ENCODE measurements at regions not wholly inside any gene's neighbourhood (a gene's known extent, or its start where the extent isn't known, plus 50 kb on each side); places are given as distances from the start of the nearest gene placed in this dataset.
"Not testable (repeated sequence)": the region's sequence is repeated elsewhere in the genome, so short reads cannot be mapped to it uniquely, and the experiment has no call there.

DNA sequence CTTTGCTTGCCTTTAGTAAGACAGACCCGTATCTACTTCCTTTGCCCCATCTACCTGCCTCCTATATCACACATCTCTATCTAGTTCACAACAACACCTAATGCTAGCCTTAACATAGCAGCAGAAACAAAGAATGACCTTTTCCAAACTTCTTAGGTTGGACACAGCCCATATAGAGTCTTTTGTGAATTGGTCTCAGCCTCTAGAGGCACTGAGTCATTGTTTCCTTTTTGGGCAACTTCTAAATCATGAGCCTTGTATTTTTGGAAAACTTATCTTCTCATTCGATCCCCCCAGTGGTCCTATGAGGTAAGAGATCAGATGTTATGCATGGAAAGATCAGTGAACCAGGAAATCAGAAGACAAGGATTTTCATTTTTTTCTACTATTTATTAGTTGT lies 679.4 kb upstream of the USP24 start:
- no peak for DNase-seq

DNA sequence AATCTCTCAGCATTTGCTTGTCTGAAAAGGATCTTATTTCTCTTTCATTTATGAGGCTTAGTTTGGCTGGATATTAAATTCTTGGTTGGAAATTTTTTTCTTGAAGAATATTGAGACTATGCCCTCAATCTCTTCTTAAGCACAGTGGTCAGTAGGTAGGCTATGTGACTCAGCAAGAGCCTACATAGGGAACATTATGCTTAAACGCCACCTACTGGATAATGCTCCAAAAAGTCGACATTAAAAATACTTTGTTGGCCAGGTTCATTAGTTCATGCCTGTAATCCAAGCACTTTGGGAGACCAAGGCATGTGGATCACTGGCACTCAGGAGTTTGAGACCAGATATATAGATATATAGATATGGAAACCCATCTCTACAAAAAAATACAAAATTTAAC lies 678.0 kb upstream of the USP24 start:
- DNase-seq, result peak; percentile 3 to 42

DNA sequence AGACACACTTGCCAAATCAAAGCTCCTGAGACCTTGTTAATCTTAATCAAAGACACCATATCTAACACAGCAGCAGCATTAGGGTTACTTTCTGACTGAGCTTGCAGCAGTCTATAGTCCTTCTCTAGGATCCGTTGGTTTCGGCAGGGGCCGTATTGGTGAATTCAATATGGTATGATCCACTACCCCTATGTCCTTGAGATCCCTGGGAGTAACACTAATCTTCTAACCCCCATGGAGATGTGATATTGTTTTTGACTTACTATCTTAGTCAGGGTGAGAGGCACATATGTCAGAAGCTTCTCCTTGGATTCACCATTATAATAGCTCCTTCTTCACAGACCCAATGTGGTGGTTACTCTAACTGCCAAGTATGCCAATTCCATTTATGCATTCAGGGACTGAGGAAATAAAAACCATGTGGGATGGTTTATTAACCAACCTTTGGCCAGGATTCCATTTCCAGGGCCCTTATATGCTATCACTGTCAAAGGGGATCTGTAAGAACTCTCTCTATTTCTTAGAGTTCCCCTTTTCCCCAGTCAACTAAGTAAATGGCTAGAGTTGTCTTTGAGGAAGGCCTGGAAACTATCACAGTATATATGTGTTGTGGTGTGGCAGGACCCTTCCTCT lies 673.6 kb upstream of the USP24 start:
- no peak for DNase-seq

DNA sequence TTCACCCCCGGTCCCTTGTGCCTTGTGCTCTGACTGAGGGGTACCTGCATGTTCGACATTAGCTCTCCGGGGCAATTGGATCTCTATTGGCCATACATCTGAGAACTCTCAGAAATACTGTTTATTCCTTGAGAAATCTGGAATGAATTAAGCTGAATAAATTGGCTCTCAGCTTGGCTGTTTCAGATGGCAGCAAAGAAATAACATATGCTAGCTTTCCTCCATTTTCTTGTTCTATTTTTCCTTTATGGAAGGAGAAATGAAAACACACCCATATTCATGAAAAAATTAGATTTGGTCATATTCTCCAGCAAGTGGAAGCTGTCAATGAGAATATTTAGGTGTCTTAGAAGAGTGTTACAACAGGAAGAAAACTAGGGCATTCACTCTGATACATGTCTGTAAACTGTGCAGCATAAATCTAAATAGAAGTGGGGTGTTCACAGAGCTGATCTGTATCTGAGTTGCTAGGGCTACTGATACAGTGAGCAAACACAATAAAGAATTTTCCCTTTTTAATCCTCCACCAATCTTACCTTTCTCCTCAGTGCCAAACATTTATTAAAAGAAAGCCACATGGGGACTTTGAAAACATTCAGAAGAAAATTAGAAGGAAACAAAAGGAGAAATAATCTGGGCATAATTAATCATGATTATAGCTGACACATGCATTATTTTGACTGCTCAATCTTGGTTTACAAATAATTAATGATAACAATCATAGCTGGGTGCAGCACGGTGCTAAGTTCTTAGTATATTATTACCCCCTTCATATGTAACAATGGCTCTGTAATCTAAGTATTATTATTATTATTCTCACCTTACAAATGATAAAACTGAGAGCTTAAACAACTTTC lies 671.9 kb upstream of the USP24 start:
- no peak for DNase-seq

DNA sequence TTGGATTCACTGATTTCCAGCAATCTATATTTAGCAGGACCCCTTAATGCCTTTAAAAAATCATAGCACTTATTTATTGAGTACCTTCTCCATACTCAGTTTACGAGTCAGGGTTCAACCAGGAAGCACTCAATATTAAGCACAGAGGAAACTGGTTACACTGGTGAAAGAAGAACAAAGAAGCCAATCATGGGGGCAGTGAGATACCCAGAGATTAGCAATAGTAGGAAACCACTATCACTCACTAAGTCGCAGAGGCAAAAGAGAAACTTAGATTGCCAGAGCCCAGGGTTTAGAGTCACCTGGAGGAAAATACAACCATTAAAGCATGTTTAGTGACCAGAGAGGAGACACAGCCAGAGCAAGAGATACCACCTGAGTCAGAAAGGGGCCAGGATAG lies 670.5 kb upstream of the USP24 start:
- no peak for DNase-seq

DNA sequence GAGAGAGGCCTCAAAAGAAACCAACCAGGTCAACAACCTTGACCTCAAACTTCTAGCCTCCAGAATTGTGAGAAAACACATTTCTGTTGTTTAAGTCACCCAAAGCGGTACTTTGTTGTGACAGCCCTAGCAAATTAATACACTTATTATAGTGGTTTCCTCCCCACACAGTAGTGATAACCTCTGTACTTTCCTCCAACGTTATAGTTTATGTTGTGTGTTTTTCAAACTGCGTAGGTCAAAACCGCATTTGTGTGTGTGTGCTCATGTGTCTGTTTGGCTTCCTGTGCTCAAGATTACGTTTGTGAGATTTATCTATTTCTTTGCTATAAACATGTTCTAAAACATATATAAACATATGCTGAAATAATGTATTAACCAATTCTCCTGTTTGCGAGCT lies 667.8 kb upstream of the USP24 start:
- no peak for DNase-seq

DNA sequence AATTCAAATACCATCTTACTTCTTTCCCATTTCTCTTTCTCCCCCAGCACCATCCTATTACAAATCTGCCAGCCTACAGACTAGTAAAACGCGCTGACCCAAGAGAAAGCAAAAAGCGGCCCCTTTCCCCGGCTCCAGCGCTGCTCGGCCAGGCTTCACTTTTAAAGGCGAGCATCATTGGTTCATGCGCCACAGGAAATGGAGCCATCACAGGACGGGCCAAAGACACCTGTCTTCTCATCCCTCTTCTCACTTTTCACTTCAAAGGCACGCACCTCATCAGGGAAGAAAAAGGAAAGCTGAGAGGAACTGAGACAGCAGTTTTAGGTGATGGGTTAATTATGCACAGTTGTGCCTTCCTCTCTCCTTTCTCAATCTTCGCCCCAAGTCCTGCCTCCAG lies 664.2 kb upstream of the USP24 start:
- no peak for DNase-seq

DNA sequence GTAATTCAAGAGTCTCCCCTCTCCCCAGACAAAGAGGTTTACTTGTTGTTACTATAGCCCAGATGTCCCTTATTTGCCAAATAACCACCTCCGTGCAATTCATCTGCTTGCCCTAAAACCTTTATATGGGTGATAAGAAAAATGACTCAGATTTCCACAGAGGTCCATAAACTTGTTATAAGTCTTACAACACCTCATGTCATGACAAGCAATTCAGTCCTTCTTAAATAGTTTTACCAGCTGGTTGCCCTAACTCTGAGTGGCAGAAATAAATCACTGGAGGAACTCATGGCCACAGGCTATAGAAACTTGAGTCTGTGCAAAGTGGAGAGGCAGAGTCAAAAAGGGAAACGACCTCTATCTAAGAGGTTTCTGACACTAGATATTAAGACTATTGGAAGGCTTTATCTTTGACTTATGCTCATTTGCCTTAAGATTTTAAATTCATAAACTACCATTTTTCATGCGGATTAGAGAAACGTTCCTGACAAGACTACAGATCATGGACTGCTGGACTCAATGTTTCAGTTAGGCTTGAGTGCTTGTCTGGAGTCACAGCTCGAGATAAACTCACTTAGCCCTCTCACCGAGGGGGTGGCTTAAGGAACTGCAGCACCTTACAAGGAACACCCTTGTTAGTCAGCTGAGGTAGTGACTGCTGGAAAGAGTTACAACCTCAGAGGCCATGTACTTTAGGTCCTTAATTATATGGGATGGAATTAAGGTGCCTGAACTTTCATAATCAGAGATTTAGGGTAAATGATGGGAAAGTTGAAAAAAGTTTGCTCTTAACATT lies 662.5 kb upstream of the USP24 start:
- DNase-seq, result no peak

DNA sequence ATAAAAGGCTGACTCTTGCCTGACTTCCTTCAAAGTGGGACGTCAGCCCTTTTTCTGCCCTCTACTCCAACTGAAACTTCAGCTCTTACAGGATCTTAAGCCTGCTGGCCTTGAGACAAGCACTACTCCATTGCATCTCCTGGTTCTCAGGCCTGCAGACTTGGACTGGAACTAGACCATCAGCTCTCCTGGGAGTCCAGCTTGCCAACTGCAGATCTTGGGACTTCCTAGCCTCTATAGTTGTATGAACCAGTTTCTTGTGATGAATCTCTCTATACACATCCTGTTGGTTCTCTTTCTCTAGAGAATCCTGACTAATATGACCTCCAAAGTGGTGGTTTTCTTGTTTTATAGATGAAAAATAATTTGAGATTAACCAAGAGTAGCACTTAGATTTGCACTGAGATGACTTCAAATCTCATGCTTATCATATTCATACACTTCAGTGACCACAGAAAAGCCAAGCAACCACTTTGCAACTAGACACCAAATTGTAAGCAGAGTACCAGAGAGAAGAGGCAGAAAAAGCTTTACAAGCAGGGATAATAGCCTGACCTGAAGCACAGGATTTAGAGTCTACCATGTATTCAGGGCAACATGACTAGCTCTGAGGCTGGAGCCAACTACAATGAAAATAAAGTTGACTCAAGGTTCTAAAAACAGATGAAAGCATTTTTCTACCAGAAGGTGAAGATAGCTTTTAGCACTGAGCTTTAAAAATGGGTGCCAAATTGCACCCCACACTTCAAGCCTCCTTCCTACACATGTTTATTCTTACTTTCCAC lies 661.3 kb upstream of the USP24 start:
- DNase-seq, result no peak

DNA sequence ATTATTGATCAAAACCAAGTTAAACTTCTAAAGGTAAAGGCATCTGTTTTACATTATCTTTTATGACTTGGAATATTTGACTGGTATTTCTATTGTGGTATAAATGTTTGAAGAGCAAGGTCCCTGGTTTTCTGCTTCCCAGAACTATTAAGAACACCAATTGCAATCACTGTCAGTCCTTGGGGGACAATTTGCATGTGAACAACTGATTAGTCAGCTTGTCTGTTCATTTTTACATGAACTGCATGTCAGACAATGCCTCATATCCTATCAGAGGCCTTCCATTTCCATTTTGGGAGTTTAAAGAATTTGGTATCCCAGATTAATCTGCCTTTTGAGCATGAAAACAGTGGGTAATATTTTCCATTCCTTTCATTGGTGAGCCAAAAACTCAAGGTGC lies 654.9 kb upstream of the USP24 start:
- DNase-seq, result no peak

DNA sequence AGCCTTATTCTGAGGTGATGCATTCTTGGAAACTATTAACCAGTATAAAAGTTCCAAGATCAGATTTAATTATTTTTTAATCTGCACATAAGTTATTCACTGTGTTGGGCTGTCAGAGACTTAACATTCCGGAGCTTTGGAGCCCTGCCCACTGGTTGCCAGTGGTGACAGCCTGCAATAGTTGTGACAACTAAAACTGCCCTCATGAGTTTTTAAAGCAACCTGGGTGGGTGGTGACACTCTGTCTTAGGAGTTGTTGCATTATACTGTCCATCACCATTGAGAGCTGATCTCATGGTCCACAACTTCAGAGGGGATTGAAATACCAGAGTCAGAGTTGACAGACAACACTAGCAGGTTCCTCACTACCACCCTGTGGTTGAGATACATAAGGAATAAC lies 653.9 kb upstream of the USP24 start:
- DNase-seq, result no peak

DNA sequence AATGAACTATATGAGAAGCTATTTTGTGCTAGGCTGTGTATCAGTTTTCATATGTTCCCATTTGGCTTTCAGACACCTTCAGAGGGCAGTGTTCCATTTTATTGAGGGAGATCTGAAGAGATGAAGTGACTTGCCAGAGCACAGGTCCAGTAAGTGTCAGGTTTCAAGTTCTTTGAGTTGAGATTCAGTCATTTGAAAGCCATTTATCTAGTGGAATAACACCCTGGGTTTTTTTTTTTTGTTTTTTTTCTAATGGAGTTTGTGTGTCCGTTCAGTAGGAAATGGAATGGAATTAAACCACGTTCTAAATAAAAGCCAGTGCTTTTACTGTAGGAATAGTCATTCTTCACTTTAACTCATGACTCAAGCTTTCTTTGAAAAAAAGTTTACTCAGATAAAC lies 652.9 kb upstream of the USP24 start:
- DNase-seq, result no peak

DNA sequence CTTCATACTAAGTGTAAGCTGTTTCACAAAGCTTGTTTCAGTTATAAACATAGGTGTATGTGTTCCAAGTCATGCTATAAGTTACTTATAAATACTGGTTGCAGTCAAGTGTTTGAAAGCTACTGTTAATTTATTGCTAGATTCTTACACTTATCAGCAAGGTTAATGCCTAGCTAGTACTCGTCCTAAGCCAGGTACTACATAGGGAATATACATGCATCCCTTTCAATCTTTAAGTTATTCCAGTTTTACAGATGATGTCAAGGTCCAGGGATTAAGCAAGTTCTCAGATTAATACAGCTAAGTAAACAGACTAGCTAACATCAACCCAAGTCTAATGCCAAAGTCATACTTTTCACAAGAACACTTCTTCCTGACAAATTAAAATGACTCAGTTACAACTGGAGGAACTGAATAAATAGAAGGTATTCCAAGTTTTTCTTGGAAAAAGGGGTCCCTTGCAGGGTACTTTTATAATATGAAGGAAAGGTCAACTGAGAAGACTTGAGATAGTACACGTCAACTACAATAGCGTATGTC lies 652.2 kb upstream of the USP24 start:
- DNase-seq, result no peak

DNA sequence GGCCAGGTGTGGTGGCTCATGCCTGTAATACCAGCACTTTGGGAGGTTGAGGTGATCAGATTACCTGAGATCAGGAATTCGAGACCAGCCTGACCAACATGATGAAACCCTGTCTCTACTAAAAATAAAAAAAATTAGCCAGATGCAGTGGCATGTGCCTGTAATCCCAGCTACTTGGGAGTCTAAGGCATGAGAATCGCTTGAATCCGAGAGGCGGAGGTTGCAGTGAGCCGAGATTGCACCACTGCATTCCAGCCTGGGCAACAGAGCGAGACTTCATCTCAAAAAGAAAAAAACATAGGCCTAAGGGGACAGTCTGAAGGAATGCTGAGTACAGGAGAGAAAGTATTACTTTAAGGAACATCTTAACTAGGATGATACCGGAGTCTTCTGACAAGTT lies 650.6 kb upstream of the USP24 start:
- DNase-seq, result not testable (repeated sequence)

DNA sequence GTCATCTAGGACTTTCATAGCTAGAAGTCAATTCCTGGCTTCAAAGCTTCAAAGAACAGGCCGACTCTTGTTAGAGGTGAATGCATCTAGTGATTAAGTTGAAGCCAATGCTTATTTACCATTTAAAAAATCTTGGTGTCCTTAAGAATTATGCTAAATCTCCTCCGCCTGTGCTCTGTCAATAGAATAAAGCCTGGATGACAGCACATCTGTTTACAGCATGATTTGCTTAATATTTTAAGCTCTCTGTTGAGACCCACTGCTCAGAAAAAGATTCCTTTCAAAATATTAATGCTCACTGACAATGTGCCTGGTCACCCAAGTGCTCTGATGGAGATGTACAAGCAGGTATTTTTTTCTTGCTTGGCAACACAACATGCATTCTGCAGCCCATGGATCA lies 649.1 kb upstream of the USP24 start:
- no peak for DNase-seq

DNA sequence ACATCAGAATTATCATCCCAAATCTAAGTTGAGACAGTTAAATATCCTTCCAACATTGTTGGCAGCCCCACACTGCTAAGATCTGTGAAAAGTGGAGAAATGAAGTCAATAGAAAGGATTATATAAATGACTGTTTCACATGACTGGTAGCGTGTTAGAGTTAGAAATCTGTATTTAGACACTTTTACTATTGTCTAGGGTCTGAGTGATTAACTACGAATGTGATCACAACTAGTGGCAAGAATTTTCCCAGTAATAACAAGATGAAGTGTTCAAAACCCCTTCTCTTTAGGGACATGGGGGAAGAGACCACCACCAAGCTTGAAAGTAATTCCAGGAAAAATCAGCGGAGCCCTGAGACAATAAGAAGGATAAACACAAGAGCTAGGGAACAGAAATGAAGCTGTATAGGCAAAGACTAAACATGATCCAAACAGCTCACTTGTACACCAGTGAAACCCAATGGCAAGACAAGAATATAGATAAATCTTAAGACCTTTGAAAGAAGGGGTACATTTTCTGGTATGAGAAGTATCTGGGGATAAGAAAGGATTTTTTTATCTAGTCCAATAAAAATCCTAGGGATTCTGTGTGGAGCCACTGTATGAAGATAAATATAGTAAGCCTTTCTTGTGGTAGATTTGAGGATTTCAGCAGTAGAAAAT lies 646.6 kb upstream of the USP24 start:
- no peak for DNase-seq

DNA sequence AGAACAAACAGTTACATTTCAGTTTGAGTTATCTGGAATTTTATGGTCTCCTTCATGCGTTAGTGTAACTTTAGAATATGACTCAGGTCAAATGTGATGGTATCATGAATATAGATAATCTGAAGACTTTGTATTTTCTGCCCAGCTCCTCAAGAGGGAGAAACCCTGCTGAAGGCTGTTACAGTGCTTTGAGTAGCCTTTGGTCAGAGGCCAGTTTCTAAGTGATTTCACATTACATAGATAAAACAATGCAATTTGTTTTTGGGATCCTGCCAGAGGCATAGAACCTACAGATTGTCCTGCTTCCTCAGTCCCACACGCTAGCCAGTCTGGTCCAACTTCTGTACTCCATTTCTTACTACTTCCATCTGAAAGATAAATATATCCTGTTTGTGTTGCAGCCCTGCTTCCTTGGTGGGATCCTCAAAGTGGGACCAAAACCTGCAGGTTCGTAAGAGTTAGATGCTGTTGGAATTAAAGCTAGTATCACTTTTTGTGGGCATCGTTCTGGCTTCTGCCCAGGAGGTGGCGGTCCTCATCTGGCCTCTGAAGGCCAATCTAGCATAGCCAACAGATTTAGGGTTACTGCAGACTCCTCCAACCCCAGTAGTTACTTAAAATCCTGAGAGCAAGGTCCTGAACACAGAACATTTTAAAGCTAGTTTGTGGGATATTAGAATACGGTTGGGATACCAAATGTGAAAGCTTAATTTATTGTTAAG lies 645.8 kb upstream of the USP24 start:
- DNase-seq, result no peak

DNA sequence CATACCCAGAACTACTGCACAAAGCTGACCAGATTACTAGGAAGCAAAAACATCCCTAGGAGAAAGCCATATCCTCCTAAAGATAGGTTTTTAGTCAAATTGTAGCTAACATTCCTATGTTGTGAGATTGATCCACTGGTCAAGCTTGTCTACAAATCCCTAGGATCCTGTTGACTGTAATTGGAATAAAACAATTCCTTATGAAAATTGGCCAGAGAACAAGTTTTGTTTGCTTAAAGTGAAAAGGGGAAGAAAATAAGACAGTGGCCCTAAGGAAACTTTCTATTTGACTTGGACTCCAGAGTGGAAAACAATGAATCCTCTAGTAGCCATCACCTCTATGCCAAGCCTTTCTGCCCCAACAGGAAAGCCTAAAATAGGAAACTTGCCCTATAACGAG lies 645.2 kb upstream of the USP24 start:
- DNase-seq, result no peak

DNA sequence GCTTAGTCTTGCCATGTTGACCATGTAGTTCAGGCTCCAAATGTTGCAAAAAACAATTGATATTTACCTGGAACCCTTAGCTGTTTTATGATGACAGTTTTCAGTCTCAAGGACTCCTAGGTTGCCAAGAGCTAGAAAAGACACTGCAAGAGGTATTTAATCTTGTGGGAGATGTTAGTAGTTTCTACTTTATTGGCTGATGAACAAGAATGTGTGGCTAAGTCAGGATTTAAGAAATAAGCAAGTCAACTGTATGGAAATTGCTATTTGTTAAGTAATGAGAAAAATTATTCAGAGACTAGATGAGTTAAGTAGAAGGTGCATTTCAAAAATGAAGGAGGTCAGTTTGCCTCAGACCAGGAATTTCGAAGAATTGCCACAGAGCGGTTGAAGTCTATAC lies 639.7 kb upstream of the USP24 start:
- DNase-seq, result no peak

DNA sequence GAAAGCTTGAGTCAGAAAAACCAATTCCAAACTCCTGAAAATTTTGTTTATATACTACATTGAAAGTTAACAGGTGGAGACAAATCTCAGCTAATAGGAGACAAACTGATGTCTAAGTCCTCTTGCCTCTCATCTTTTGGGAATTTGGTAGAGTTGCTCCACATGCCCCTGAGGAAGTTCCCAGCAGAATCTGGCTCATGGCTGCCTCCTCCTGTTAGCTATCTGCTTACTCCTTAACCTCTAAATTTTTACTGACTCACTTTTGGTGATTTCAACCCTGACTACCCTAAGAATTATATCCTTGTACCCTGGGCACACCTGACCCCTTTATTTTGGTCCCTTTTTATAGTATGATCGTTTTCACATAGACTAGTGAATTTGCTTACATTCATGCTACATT lies 633.7 kb upstream of the USP24 start:
- DNase-seq, result no peak

DNA sequence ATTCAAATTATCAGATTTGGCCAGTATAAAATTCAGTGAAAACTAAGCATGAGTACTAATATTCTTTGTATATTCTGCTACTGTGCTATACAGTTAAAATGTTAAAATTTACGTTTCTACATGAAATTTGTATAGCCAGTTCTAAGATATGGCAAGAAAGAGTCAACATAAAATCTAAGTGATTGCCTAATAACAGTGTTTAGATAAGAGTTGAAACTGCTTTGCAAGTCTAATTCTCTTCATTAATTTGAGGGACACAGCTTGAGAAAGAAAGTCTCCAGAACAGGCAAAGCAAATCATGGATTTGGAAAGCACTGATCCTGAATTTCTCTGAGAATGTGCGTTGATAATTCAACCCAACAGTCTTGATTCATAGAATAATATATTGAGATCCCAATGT lies 630.9 kb upstream of the USP24 start:
- no peak for DNase-seq

DNA sequence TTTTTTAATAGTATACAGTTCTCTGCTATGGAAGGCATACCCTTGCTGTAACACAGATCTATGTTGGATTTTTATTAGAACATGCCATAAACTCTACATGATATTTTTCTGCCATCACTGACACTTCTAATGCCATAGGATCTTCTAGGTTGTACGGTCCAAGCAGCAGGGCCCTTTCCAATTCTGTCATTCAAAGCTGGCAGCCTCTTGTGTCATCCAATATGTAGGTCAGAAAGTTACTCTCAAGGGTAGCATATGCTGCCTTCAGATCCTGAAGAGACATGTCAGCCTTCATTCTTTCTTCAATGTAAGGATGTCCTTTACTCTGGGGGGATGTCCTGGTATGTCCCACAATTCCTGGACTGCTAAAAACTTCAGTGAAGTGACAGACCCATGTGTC lies 629.2 kb upstream of the USP24 start:
- DNase-seq, result no peak

All from NCI-H2081 (cell line).